ENCODE measurements at regions not wholly inside any gene's neighbourhood (a gene's known extent, or its start where the extent isn't known, plus 50 kb on each side); places are given as distances from the start of the nearest gene placed in this dataset.

DNA sequence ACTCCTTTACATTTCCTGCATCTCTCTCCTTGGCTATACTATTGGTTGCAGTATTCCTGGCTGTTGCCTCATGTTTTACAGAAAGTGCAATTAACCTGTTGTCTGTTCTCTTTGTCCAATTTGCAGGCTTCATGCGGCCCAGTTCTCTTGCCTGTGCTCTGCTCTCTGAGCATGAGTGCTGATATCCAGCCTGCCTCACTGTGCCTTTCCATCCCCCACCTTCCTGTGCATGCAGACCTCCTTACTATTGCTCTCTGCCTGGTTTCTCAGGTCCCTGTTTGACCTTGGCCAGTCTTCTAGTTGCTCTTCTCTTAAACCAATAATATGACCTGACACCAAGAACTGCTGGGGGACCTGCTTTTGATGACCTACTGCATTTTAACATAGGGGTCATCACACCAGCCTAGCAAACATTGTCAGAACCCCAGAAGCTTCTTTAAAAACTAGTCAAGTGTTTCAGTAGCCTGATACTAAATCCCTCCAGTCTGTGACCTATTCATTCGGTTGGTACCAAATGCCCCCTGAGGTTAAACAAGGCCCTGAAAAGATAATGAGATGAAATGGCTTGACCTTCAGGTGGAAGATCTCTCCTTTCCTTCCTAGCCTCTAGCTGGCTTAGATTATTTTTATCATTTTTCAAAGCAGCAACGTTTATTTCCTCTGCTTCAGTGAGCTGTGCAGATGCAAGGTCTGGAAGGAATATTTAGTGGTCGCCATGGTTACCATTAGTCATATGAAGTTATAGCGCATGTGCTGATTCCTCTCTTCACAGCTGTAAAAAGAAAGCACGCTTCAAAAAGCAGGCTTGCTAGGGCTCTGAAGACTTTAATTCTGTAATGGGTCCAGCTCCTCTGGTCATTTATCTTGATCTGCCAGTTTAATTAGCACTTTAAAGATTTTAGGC, 216.5 kb downstream of the PHLDA1 start:
- Histone ChIP-seq H3K4me3 (no peak overlapping the region), H3K9me3 (no peaks in the 10 kb centered on the region), H3K27ac (peak overlapping the region in 1 of 2 experiments; percentile 65; a peak in 3 of 6 replicates), H3K4me2 (no peak overlapping the region), H3K4me1 (peaks cover 13% of the 10 kb centered on the region; the same call in 2 of the 3 replicates)
- CTCF ChIA-PET, result interaction anchor here (1.3 to 2.2 kb wide), 2 partner anchors 12 to 191 kb away, joined by 4 to 6 read pairs; no protein-coding TSS in a partner anchor
- WGBS (ENCODE audit: missing lambda C conversion rate), result 75% methylated on average over 6 of the region's 6 CpGs
- no peak for TF ChIP-seq KDM5A (IDR thresholded peaks at IDR 0.05)
- TF ChIP-seq REST (IDR thresholded peaks at IDR 0.05), result no peak
- no peak for TF ChIP-seq NFE2L2 (conservative IDR thresholded peaks at IDR 0.05; ENCODE audit: low read length)
- no peak for TF ChIP-seq NR3C1 (IDR thresholded peaks at IDR 0.05)
- FAIRE-seq (no peak), DNase-seq (ENCODE audit: low read depth in 1 of 2, low spot score in 1 of 2) (peak; percentile 34 to 73), ATAC-seq (peak; percentile 64 to 71; a peak in 4 of 6 replicates)
- POLR2A ChIA-PET, result interaction anchor here (1.4 kb wide), 1 partner anchor 216 kb away, joined by 4 read pairs; no protein-coding TSS in a partner anchor

DNA sequence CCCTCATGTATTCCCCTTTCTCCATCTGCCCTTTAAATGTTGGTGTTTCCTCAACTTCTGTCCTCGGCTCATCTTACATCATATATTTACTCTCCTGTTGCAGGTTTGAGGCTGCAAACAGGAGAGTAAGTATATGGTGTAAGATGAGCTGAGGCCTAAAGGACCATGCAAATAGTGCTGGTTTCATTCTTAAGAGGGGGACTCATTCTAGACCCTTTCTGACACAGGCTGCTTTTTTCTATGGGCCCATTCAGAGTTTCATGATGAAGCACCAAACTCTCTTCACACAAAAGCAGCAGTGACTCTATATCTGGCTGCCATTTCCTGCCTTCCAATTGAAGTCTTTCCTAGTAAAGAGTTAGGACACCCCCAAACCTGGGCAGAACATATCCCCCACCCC, 218.5 kb downstream of the PHLDA1 start:
- ATAC-seq, result no peak
- CTCF ChIA-PET, result interaction anchor here (1.0 to 1.1 kb wide), 2 partner anchors 23 to 25 kb away, joined by 3 read pairs; no protein-coding TSS in a partner anchor
- DNase-seq (ENCODE audit: low read depth in 1 of 2, low spot score in 1 of 2), result no peak
- TF ChIP-seq TP53 (CRISPR knock-in tag; IDR thresholded peaks at IDR 0.05), result no peak
- TF ChIP-seq ZFP36 (IDR thresholded peaks at IDR 0.05; ENCODE audit: borderline replicate concordance, partially characterized antibody), result no peak
- no peak for TF ChIP-seq ZC3H11A (IDR thresholded peaks at IDR 0.05)
- TF ChIP-seq MAFK (IDR thresholded peaks at IDR 0.05; ENCODE audit: partially characterized antibody), result no peak
- TF ChIP-seq POLR2A (IDR thresholded peaks at IDR 0.05; ENCODE audit: low read length), result no peak
- no peak for TF ChIP-seq ATOH8 (CRISPR knock-in tag; IDR thresholded peaks at IDR 0.05; ENCODE audit: low read depth)
- no peak for TF ChIP-seq ZSCAN20 (CRISPR knock-in tag; IDR thresholded peaks at IDR 0.05)
- TF ChIP-seq CHD4 (IDR thresholded peaks at IDR 0.05; ENCODE audit: borderline replicate concordance), result no peak
- TF ChIP-seq RFX5 (IDR thresholded peaks at IDR 0.05), result no peak
- TF ChIP-seq RCOR1 (IDR thresholded peaks at IDR 0.05; ENCODE audit: low read depth, low read length), result no peak
- no peak for TF ChIP-seq NFE2L2 (conservative IDR thresholded peaks at IDR 0.05; ENCODE audit: low read length)
- 54% methylated on average over 1 of the region's 1 CpG for WGBS (ENCODE audit: missing lambda C conversion rate)
- H3K9me3 ChIP-seq, result no peaks in the 10 kb centered on the region
- POLR2A ChIA-PET, result no interaction called here
- H3K4me3 ChIP-seq, result no peak overlapping the region
- no peak for FAIRE-seq
- peaks cover 13% of the 10 kb centered on the region; the same call in 2 of the 3 replicates for H3K4me1 ChIP-seq
- H3K27ac ChIP-seq, result peak overlapping the region in 1 of 2 experiments; percentile 30; a peak in 2 of 6 replicates
- H3K4me2 ChIP-seq, result no peak overlapping the region

GRCh38 chr12:75812271-75813018, 219.1 kb downstream of the PHLDA1 start:
- Histone ChIP-seq H3K9me3 (no peaks in the 10 kb centered on the region), H3K4me3 (no peak overlapping the region), H3K4me2 (no peak overlapping the region), H3K4me1 (peaks cover 13% of the 10 kb centered on the region; the same call in 2 of the 3 replicates), H3K27ac (peak overlapping the region in 1 of 2 experiments; percentile 30; a peak in 2 of 6 replicates)
- WGBS (ENCODE audit: missing lambda C conversion rate), result 76% methylated on average over 9 of the region's 9 CpGs
- DNase-seq (ENCODE audit: low read depth in 1 of 2, low spot score in 1 of 2) (no peak), FAIRE-seq (no peak), ATAC-seq (no peak; a peak in 1 of 6 replicates)
- TF ChIP-seq KDM5A (IDR thresholded peaks at IDR 0.05) (no peak), RNF2 (IDR thresholded peaks at IDR 0.05; ENCODE audit: borderline replicate concordance, low read depth) (no peak), RAD21 (conservative IDR thresholded peaks at IDR 0.05 in 1 of 2, IDR thresholded peaks at IDR 0.05 in 1 of 2) (no peak), CBX2 (IDR thresholded peaks at IDR 0.05; ENCODE audit: borderline replicate concordance, low read depth) (no peak), MAFK (IDR thresholded peaks at IDR 0.05; ENCODE audit: partially characterized antibody) (no peak), ZSCAN20 (CRISPR knock-in tag; IDR thresholded peaks at IDR 0.05) (no peak), SREBF2 (IDR thresholded peaks at IDR 0.05) (no peak)
- TF ChIP-seq, protein P1, sequence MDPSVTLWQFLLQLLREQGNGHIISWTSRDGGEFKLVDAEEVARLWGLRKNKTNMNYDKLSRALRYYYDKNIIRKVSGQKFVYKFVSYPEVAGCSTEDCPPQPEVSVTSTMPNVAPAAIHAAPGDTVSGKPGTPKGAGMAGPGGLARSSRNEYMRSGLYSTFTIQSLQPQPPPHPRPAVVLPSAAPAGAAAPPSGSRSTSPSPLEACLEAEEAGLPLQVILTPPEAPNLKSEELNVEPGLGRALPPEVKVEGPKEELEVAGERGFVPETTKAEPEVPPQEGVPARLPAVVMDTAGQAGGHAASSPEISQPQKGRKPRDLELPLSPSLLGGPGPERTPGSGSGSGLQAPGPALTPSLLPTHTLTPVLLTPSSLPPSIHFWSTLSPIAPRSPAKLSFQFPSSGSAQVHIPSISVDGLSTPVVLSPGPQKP (IDR thresholded peaks at IDR 0.05; ENCODE audit: low read depth, low read length), result no peak
- POLR2A ChIA-PET, result no interaction called here
- CTCF ChIA-PET, result interaction anchor here (0.7 to 1.1 kb wide), 3 partner anchors 9 to 653 kb away, joined by 3 read pairs; no protein-coding TSS in a partner anchor
